ENCODE measurements at regions not wholly inside any gene's neighbourhood (a gene's known extent, or its start where the extent isn't known, plus 50 kb on each side); places are given as distances from the start of the nearest gene placed in this dataset.

- H3K79me1 ChIP-seq (ENCODE audit: low read length): no peaks in the 10 kb centered on the region
- no peak overlapping the region for H2BK5ac ChIP-seq (ENCODE audit: low read length)
- H3K79me2 ChIP-seq (ENCODE audit: control insufficient read depth, insufficient read depth, low read length): no peaks in the 10 kb centered on the region
- no peak overlapping the region for H2BK120ac ChIP-seq (ENCODE audit: low read depth, low read length)
- no peak overlapping the region for H3K56ac ChIP-seq (ENCODE audit: low read length)
- DNase-seq: no peak
- H3K4me3 ChIP-seq (ENCODE audit: low read length): no peak overlapping the region
- H3K23ac ChIP-seq (ENCODE audit: low read length): no peak overlapping the region
- H4K8ac ChIP-seq (ENCODE audit: low read depth, low read length): no peak overlapping the region
- H3K18ac ChIP-seq (ENCODE audit: low read length): no peak overlapping the region
- peak overlapping the region; percentile 59 for H2BK15ac ChIP-seq (replicated peaks; ENCODE audit: low read depth)
- no peaks in the 10 kb centered on the region for H3K4me1 ChIP-seq (ENCODE audit: control insufficient read depth, low read depth, low read length)
- no peak overlapping the region for H3K27ac ChIP-seq (ENCODE audit: low read depth, low read length)
- no peak overlapping the region for H2AK5ac ChIP-seq (ENCODE audit: low read length)
- no peaks in the 10 kb centered on the region for H3K36me3 ChIP-seq (ENCODE audit: control insufficient read depth, insufficient read depth, low read length)
- no peak overlapping the region for H4K5ac ChIP-seq (ENCODE audit: low read length)
- H3K4ac ChIP-seq (ENCODE audit: low read depth, low read length): peak overlapping the region; percentile 36
- no peaks in the 10 kb centered on the region for H3K27me3 ChIP-seq (ENCODE audit: insufficient read depth, low read length, poor library complexity)
- no peak overlapping the region for H3K4me2 ChIP-seq (ENCODE audit: low read length)
- no peak overlapping the region for H3K9ac ChIP-seq (ENCODE audit: low read length)
- no CpG with 5 or more reads among the region's 3 CpGs for WGBS (ENCODE audit: extremely low coverage, insufficient coverage, low lambda C conversion rate)
Observed at GRCh38 chr6:139853302-139853992, 479.0 kb upstream of the CITED2 start.

- H3K4ac ChIP-seq (ENCODE audit: low read depth, low read length): no peak overlapping the region
- no peak overlapping the region for H3K27ac ChIP-seq (ENCODE audit: low read depth, low read length)
- no peak overlapping the region for H4K8ac ChIP-seq (ENCODE audit: low read depth, low read length)
- no peak overlapping the region for H3K56ac ChIP-seq (ENCODE audit: low read length)
- H3K27me3 ChIP-seq (ENCODE audit: insufficient read depth, low read length, poor library complexity): no peaks in the 10 kb centered on the region
- peak overlapping the region; percentile 45 for H2BK120ac ChIP-seq (ENCODE audit: low read depth, low read length)
- peak overlapping the region; percentile 10 for H3K18ac ChIP-seq (ENCODE audit: low read length)
- H2BK5ac ChIP-seq (ENCODE audit: low read length): no peak overlapping the region
- H3K36me3 ChIP-seq (ENCODE audit: control insufficient read depth, insufficient read depth, low read length): no peaks in the 10 kb centered on the region
- no peak overlapping the region for H3K9ac ChIP-seq (ENCODE audit: low read length)
- H3K79me1 ChIP-seq (ENCODE audit: low read length): no peaks in the 10 kb centered on the region
- WGBS (ENCODE audit: extremely low coverage, insufficient coverage, low lambda C conversion rate): no CpG with 5 or more reads among the region's 9 CpGs
- H2AK5ac ChIP-seq (ENCODE audit: low read length): no peak overlapping the region
- peak; percentile 26 for DNase-seq
- no peak overlapping the region for H3K4me2 ChIP-seq (ENCODE audit: low read length)
- H3K4me1 ChIP-seq (ENCODE audit: control insufficient read depth, low read depth, low read length): no peaks in the 10 kb centered on the region
- H3K79me2 ChIP-seq (ENCODE audit: control insufficient read depth, insufficient read depth, low read length): no peaks in the 10 kb centered on the region
- H3K23ac ChIP-seq (ENCODE audit: low read length): no peak overlapping the region
- H4K5ac ChIP-seq (ENCODE audit: low read length): no peak overlapping the region
- H3K4me3 ChIP-seq (ENCODE audit: low read length): no peak overlapping the region
- H2BK15ac ChIP-seq (replicated peaks; ENCODE audit: low read depth): peak overlapping the region; percentile 19
Observed at GRCh38 chr6:139852488-139853140, 478.2 kb upstream of the CITED2 start.

- H3K79me1 ChIP-seq (ENCODE audit: low read length): no peaks in the 10 kb centered on the region
- H3K27ac ChIP-seq (ENCODE audit: low read depth, low read length): no peak overlapping the region
- no CpG with 5 or more reads among the region's 2 CpGs for WGBS (ENCODE audit: extremely low coverage, insufficient coverage, low lambda C conversion rate)
- no peak overlapping the region for H3K4me2 ChIP-seq (ENCODE audit: low read length)
- no peaks in the 10 kb centered on the region for H3K36me3 ChIP-seq (ENCODE audit: control insufficient read depth, insufficient read depth, low read length)
- H3K4ac ChIP-seq (ENCODE audit: low read depth, low read length): no peak overlapping the region
- H3K4me3 ChIP-seq (ENCODE audit: low read length): no peak overlapping the region
- H2BK15ac ChIP-seq (replicated peaks; ENCODE audit: low read depth): no peak overlapping the region
- H4K5ac ChIP-seq (ENCODE audit: low read length): no peak overlapping the region
- no peak overlapping the region for H3K56ac ChIP-seq (ENCODE audit: low read length)
- peaks cover 4% of the 10 kb centered on the region for H3K4me1 ChIP-seq (ENCODE audit: control insufficient read depth, low read depth, low read length)
- DNase-seq: no peak
- no peak overlapping the region for H2BK120ac ChIP-seq (ENCODE audit: low read depth, low read length)
- no peak overlapping the region for H3K9ac ChIP-seq (ENCODE audit: low read length)
- H3K23ac ChIP-seq (ENCODE audit: low read length): no peak overlapping the region
- no peaks in the 10 kb centered on the region for H3K79me2 ChIP-seq (ENCODE audit: control insufficient read depth, insufficient read depth, low read length)
- H2AK5ac ChIP-seq (ENCODE audit: low read length): no peak overlapping the region
- no peak overlapping the region for H2BK5ac ChIP-seq (ENCODE audit: low read length)
- H3K27me3 ChIP-seq (ENCODE audit: insufficient read depth, low read length, poor library complexity): no peaks in the 10 kb centered on the region
- no peak overlapping the region for H4K8ac ChIP-seq (ENCODE audit: low read depth, low read length)
- H3K18ac ChIP-seq (ENCODE audit: low read length): no peak overlapping the region
Observed at GRCh38 chr6:139852067-139852466, 477.6 kb upstream of the CITED2 start.

- H3K4me3 ChIP-seq (ENCODE audit: low read length): no peak overlapping the region
- H4K8ac ChIP-seq (ENCODE audit: low read depth, low read length): no peak overlapping the region
- no peak overlapping the region for H3K27ac ChIP-seq (ENCODE audit: low read depth, low read length)
- H3K4ac ChIP-seq (ENCODE audit: low read depth, low read length): no peak overlapping the region
- H3K4me1 ChIP-seq (ENCODE audit: control insufficient read depth, low read depth, low read length): peaks cover 6% of the 10 kb centered on the region
- no peak overlapping the region for H2AK5ac ChIP-seq (ENCODE audit: low read length)
- no peak overlapping the region for H3K18ac ChIP-seq (ENCODE audit: low read length)
- no peak overlapping the region for H2BK5ac ChIP-seq (ENCODE audit: low read length)
- H3K23ac ChIP-seq (ENCODE audit: low read length): no peak overlapping the region
- no peaks in the 10 kb centered on the region for H3K79me2 ChIP-seq (ENCODE audit: control insufficient read depth, insufficient read depth, low read length)
- no peak for DNase-seq
- H2BK120ac ChIP-seq (ENCODE audit: low read depth, low read length): no peak overlapping the region
- H3K4me2 ChIP-seq (ENCODE audit: low read length): no peak overlapping the region
- no CpG with 5 or more reads among the region's 4 CpGs for WGBS (ENCODE audit: extremely low coverage, insufficient coverage, low lambda C conversion rate)
- H3K36me3 ChIP-seq (ENCODE audit: control insufficient read depth, insufficient read depth, low read length): no peaks in the 10 kb centered on the region
- no peak overlapping the region for H2BK15ac ChIP-seq (replicated peaks; ENCODE audit: low read depth)
- no peak overlapping the region for H4K5ac ChIP-seq (ENCODE audit: low read length)
- no peaks in the 10 kb centered on the region for H3K27me3 ChIP-seq (ENCODE audit: insufficient read depth, low read length, poor library complexity)
- no peaks in the 10 kb centered on the region for H3K79me1 ChIP-seq (ENCODE audit: low read length)
- H3K9ac ChIP-seq (ENCODE audit: low read length): no peak overlapping the region
- H3K56ac ChIP-seq (ENCODE audit: low read length): no peak overlapping the region
Observed at GRCh38 chr6:139851206-139851605, 476.8 kb upstream of the CITED2 start.

- Histone ChIP-seq H3K4ac (ENCODE audit: low read depth, low read length) (no peak overlapping the region), H3K4me1 (ENCODE audit: control insufficient read depth, low read depth, low read length) (peaks cover 6% of the 10 kb centered on the region), H2BK120ac (ENCODE audit: low read depth, low read length) (no peak overlapping the region), H3K79me1 (ENCODE audit: low read length) (no peaks in the 10 kb centered on the region), H3K23ac (ENCODE audit: low read length) (no peak overlapping the region), H3K56ac (ENCODE audit: low read length) (no peak overlapping the region), H4K5ac (ENCODE audit: low read length) (no peak overlapping the region), H4K8ac (ENCODE audit: low read depth, low read length) (no peak overlapping the region), H3K27me3 (ENCODE audit: insufficient read depth, low read length, poor library complexity) (no peaks in the 10 kb centered on the region), H3K4me2 (ENCODE audit: low read length) (no peak overlapping the region), H3K36me3 (ENCODE audit: control insufficient read depth, insufficient read depth, low read length) (no peaks in the 10 kb centered on the region), H3K79me2 (ENCODE audit: control insufficient read depth, insufficient read depth, low read length) (no peaks in the 10 kb centered on the region), H3K9ac (ENCODE audit: low read length) (no peak overlapping the region), H3K4me3 (ENCODE audit: low read length) (no peak overlapping the region), H3K18ac (ENCODE audit: low read length) (no peak overlapping the region), H3K27ac (ENCODE audit: low read depth, low read length) (no peak overlapping the region), H2BK5ac (ENCODE audit: low read length) (no peak overlapping the region), H2AK5ac (ENCODE audit: low read length) (no peak overlapping the region), H2BK15ac (replicated peaks; ENCODE audit: low read depth) (no peak overlapping the region)
- no CpG with 5 or more reads among the region's 2 CpGs for WGBS (ENCODE audit: extremely low coverage, insufficient coverage, low lambda C conversion rate)
- no peak for DNase-seq
Observed at GRCh38 chr6:139850512-139850911, 476.1 kb upstream of the CITED2 start.

GRCh38 chr6:139847457-139847813 is 473.0 kb upstream of the CITED2 start:
- Histone ChIP-seq H3K18ac (ENCODE audit: low read length) (no peak overlapping the region), H2BK15ac (replicated peaks; ENCODE audit: low read depth) (no peak overlapping the region), H2AK5ac (ENCODE audit: low read length) (no peak overlapping the region), H3K4ac (ENCODE audit: low read depth, low read length) (no peak overlapping the region), H4K5ac (ENCODE audit: low read length) (no peak overlapping the region), H3K4me1 (ENCODE audit: control insufficient read depth, low read depth, low read length) (peaks cover 6% of the 10 kb centered on the region), H3K4me3 (ENCODE audit: low read length) (no peak overlapping the region), H3K79me1 (ENCODE audit: low read length) (no peaks in the 10 kb centered on the region), H3K36me3 (ENCODE audit: control insufficient read depth, insufficient read depth, low read length) (no peaks in the 10 kb centered on the region), H4K8ac (ENCODE audit: low read depth, low read length) (no peak overlapping the region), H2BK120ac (ENCODE audit: low read depth, low read length) (no peak overlapping the region), H3K23ac (ENCODE audit: low read length) (no peak overlapping the region), H3K27me3 (ENCODE audit: insufficient read depth, low read length, poor library complexity) (no peaks in the 10 kb centered on the region), H3K9ac (ENCODE audit: low read length) (no peak overlapping the region), H3K56ac (ENCODE audit: low read length) (no peak overlapping the region), H3K4me2 (ENCODE audit: low read length) (no peak overlapping the region), H3K27ac (ENCODE audit: low read depth, low read length) (no peak overlapping the region), H2BK5ac (ENCODE audit: low read length) (no peak overlapping the region), H3K79me2 (ENCODE audit: control insufficient read depth, insufficient read depth, low read length) (no peaks in the 10 kb centered on the region)
- DNase-seq: peak; percentile 69
- whole genome bisulfite sequencing (ENCODE audit: extremely low coverage, insufficient coverage, low lambda C conversion rate): no CpG with 5 or more reads among the region's 2 CpGs

Measured in mesendoderm (in vitro differentiated cells).